ENCODE measurements at regions not wholly inside any gene's neighbourhood (a gene's known extent, or its start where the extent isn't known, plus 50 kb on each side); places are given as distances from the start of the nearest gene placed in this dataset.

DNA sequence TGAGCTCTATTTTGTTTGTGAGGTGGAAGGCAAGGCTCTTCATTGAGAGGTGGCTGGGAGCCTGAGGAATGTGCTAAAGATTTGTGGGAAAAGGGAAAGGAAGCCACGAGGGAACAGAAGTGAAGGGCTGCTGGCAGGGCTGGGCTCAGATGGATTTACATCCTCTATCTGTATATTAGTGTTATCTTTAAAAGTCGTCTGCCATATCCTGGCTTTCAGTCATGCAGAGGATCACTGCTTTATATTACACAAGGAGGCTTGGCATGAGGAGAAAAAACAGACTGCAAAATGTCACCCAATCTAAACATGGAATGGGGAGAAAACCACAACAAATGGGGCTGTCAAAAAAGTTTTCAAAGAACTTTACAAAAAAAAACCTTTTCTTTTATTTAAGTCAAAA, 434.4 kb downstream of the HRH4 start:
- DNase-seq (ENCODE audit: low spot score): no peak

DNA sequence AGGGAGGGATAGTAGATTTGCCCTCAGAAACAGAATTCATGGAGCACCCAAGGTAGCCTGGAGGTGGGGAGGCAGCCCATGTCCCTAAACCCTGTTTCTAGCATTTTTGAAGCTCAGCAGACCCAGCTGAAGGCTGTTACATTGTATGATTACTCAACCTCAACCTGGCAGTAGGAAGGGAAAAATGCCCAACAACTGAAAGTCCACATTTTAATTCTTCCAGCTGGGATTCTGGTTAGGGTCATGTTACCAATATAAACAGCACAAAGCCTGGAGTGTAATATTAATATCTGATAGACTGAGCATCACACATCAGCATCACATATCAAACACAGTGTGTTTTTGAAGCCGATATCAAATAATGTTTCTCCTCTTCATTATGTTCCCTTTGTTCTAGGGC, 437.0 kb downstream of the HRH4 start:
- no peak for DNase-seq (ENCODE audit: low spot score)

DNA sequence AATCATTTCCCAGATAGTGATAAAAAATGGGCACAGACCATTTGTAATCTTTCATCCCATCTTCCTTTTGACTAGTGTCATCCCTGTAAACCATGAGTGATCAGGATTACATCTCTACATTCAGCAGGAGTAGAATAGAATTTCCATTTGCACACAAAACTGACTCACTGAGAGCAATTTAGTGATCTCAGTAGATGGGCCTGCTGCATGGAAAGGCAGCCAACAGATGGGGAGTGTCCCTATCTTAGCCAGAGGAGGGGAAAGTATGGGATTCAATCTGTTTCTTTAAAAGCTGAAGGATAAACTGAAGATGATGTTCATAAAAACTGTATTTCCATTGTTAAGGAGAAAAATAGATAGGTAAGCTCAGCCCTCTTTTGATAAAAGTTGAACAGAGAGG, 441.7 kb downstream of the ZNF521 start:
- no peak for DNase-seq (ENCODE audit: low spot score)

DNA sequence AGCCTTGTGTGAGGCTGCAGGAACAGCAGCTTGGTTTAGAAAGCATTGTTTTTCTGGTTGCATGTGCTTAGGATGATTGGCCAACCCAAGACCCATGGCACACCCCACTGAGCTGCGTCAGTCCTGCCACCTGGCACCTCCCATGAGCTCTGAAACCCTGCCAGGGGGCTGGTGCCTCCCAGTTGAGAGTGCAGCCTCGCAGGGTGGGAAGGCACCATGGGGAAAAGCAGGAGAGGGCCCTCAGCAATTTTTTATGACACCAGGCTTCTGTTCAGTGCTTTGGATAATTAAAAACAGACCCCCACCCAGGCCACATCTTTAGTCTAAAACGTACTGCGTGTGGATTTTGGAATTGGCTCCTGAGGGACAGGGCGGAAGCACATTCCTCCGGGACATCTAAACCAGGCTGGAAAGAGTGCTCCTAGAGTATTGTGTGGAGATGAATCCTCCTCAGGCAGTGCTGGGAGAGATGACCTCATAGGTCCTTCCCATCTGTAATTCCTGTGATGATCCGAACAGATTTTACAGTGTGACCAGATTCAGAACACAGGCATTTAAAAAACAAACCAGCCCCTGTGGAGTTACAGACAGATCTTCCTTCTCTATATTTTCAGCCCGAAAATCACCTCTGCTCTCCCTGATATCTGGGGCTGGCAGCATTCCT, 438.3 kb downstream of the ZNF521 start:
- no peak for DNase-seq (ENCODE audit: low spot score)

DNA sequence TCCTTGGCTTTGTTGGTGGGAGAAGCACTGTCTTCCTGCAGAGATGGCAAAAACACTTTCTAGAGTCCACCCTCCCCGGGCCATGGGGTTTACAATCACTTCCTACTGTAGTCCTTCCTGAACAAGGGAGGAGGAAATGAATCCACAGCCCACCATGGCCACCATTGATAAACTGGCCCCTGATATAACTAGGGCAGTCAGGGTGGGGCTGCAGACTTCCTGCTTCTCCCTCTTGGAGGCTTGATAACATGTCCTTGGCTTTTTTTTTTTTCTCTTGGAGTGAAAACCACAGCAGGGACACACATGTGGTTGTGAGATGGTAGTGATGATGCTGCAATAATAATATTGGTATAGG, 437.8 kb downstream of the ZNF521 start:
- no peak for DNase-seq (ENCODE audit: low spot score)

DNA sequence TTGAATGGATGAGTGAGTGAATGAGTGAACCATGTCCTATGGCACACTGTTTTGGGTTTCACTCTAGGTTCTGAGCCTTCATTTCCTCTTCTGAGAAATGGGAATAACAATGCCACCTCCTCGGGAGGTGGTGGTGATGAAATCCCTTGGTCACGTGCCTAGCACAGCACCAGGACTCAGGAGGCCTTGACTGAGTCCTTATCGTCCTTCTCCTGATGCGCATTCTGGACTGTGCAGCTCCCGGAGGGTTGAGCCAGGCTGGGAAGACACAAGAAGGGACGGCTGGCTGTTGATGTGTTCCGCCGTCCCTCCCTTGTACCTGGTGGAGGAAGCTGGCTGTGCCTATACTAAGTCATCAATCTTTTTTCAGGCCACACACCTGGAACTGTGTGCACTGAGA, 437.3 kb downstream of the ZNF521 start:
- DNase-seq (ENCODE audit: low spot score): no peak

DNA sequence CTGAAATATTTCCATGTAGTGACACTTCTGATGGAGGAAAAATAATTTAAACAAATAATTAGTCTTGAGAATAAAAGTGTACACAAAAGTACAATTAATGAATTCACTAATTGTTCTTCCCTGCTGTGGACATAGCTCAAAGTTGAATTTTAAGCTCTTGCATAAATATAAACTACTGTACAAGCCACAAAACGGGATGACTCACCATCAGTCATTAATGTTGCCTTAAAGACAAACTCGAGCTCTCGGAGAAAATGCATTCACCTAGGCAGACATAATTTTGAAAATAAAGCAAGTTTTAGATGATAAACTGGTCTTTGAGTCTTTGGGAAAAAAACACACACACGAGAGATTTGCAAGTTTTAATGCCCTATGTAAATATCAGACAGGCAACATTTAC, 436.4 kb downstream of the ZNF521 start:
- peak; percentile 8 for DNase-seq (ENCODE audit: low spot score)

DNA sequence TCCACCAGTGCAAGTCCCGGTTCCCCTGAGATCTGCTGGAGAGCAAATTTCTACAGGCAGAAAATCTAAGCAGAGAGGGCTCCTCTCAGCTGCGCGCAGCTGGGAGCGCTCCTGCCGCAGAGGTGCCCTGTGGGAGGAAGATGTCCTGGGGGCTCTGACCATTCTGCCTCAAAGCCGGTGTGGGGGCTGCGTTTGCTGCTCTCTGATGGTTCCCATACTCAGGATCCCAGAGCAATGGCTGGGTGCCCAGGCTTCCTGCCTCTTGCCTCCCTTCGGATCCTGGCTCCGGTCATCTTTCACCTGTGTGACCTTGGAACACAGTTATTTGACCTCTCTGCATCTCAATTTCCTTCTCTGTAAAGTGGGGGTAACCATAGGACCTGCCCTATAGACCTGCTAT, 434.2 kb downstream of the ZNF521 start:
- no peak for DNase-seq (ENCODE audit: low spot score)

DNA sequence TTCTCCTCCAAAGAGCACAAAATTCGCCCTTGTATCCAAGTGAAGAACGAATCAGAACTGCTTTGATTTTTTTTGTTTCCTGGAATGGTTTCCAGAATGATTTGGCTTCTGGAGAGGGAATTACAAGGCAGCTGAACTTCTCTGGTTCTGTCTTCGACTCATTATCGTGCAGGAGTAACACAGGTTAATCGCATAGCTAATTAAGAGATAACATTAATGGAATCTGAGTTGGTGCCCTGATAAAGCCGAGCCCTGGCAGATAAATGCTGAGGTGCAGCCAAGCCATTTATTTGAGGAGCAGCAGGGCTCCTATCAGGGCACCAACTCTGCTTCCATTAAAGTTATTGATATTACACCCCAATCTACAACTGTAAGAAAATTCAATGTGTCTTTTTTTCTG, 433.7 kb downstream of the ZNF521 start:
- no peak for DNase-seq (ENCODE audit: low spot score)

DNA sequence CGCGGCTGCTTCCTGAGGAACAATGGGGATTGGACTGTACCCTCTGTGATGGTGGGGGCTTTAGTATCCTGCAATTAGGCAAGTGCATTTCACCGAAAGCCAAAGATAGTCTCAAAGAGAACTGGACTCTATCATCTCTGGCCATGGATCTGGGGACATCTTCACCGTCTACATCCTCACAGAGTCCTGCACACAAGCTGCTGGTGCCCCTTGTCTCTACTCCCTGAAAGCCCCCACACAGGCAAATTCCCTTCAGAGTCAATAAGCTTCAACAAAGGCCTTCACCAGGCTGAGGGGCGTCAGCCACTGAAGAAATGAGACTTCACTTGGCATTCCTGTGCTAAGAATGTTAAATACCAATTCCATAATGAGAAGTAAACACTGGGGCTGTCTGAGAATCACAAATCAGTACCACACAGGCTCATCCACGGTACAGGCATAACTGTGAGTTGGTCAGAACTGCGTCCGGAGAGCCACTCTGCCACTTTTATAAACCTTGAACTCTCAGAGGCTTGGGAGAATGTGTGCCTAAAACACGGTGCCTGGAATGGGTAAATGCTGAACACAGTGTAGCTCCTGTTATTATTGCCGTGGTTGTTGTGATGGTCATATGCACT, 432.7 kb downstream of the ZNF521 start:
- no peak for DNase-seq (ENCODE audit: low spot score)

DNA sequence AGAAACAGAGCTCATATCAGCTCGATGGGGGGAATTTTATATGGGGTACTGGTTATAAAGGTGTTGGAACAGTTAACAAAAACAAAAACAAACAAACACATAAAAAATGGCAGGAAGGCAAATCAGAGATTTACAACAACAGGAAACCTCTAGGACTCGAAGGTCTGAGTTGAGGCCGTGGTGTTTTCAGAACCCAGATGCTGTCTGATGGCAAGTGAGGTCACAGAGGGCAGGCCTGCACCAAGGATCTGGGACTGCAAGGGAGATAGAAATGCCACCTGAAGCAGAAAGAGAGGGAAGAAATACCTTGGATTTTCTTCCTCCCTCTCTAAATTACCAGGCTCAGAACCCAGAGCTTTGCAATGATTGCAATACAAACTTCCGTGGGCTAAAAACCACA, 429.5 kb downstream of the ZNF521 start:
- DNase-seq (ENCODE audit: low spot score): no peak

DNA sequence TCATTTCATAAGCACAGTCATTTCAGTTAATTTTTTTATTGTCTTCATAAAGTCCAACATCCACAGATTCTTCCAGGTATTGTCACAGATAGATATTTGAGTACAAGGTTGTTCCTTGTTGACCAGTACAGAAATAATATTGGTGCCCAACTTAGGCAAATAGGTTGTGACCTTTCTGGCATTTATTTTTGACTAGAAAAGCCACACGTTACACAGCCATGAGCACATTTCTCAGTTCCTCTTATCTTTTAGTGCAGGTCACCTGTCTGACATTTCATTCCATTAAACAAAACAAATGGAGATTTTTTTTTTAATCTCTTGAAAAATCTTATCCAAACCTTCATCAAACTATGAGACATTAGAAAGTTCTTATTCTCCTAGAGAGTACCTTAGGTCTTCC, 428.8 kb downstream of the ZNF521 start:
- DNase-seq (ENCODE audit: low spot score): no peak

DNA sequence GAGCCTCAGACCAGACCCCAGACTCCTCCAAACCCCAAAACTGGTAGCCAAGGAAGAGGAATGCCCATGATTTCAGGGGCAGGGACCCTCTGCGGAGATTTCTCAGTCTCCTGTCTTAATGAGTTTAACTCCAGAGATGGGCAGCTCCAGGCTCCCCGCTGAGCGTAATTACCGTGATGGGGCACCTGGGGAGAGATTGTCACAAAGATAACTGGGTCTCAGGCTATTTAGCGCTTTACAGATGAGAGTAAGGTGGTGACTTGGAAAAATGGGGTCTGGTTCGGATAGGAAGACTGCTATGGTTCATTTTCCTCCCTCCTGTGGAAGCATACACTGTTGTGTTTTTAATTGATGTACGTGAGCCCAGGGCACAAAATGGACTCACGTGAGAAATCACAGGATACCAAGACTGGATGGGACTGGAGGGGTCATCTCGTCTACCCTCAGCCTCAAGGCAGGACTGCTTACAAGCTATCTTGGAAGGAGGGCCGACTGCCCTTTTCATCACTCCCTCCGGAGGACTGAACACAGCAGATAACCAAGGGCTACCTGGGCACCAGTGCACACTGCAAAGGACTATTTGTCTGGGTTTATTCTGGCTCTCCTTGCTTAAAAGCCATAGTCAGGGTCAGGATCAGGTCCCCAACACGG, 427.8 kb downstream of the ZNF521 start:
- DNase-seq (ENCODE audit: low spot score): no peak

DNA sequence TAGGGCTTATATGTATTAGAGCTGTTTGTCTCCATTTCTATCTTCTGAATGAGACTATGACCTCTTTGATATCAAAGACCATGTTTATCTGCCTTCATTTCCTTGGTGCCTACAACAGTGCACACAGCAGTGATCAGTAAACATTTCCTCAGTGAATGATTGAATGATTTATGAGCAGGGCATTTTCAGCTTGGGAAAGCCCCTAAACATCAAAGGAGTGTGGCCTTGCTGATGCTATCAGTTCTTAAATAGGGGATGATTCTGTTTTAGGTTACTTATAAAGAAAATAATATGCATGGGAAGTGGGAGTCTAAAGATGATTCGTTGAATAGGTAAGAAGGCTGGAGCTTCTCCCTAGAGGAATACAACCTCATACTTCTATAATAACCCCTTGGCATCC, 425.3 kb downstream of the ZNF521 start:
- DNase-seq (ENCODE audit: low spot score): no peak

DNA sequence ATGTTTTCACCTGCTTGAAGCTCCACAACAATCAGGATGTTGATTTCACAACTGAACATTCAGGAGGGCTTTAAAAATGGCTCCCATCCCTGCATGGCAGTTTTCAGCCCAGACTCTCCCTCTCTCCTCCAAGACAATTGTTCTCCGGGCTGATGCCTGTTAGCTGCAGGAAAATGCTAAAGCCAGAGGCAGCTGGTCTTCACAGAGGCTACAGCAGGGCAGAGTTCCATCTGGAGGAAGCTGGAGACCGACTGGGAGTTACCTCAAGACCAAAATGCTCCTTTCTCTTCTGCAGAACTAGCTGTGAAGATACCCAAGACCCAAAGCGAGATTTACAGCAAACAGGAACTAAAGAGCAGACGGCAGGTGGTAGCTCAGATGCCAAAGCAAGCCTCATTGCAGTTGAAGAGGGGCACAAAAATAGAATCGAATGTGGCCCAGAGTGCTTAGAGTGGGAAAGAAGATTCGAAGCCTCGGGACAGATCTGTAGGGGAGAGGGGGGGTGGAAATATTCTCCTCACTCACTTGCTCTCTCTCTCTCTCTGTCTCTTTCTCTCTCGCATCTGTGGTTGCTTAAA, 423.6 kb downstream of the ZNF521 start:
- DNase-seq (ENCODE audit: low spot score): no peak

DNA sequence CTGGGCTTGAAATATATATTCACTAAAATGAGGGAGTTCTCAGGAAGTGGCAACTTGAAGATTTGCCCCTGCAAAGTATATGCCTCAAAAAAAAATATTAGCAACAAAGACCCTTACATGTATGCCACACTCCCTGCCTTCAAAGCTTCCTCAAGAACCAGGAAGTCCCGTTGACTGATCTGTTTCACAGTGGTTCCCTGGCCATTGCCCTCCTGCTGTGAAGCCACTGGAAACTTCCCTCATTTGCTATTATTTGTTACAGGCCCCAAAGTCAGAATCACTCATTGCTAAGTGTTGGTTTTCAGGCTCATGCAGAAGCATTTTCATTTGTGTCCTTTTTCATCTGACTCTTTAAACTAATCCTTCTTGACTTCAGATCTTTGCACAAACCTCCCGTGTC, 421.5 kb downstream of the ZNF521 start:
- no peak for DNase-seq (ENCODE audit: low spot score)

DNA sequence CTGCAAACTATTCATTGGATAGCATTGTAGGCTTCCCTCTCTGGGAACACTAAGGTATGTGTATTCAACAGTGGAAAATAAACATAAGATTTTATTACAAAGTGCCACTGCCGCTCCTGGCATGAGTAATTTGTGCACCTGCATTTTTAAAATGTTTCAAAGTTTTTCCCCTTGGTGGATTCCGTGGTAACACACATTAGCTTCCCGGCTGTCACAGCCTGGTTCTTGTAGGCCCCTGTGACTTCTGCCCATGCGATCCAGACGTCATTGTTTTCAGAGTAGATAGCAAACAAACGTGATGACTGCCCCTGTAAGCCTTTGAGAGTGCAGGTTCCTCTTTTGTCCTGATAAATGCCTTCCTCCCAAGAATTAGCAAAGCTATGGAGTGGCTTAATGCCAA, 421.0 kb downstream of the ZNF521 start:
- no peak for DNase-seq (ENCODE audit: low spot score)

DNA sequence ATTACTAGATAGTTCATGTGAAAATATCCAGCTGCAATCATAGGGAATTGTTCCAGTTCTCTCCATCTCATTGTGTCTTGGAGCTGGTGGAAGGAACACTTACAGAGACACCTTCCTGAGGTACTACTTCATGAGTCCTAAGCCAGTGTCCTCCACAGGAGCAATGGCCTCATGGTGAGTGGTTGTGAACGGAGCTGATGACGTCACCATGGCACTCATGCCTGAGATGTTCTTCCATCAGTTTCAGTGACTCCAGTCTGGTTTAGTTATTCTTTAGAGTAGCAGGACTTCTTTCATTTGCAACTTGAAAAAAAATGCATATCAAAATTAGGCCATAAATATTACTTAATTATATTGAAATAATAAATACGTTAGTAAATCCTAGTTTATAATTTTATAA, 418.6 kb downstream of the ZNF521 start:
- DNase-seq (ENCODE audit: low spot score): no peak

DNA sequence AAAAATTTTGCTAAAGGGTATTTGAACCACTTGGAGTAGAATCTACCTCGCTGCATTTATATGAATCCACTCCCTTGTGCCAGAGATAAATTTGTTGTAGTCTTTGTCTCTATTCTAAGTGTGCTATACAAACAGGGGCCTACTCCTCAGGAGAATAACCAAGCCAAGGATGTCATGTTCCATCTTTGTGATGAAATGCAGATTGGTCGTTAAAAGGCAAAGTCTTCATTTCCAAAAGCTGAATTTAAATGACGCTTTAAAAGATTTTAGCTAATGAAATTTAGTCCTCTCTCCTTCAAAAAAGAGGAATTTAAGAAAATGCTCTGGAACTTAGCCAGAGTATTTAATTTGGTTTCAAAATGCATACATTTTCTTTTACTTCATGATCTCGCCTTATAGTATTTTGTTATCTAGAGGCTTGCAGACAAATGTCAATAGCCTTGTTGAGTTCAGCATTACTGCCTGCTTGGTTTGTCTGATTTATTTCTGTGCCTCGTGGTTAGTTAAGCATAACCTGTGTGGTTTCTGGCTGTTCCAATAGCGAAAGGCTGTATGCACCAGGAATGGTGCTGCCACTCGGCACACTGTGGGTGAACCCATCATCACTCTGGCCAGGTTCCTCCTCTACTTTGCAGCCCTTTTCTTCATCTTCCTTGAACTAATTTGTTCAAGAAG, 417.6 kb downstream of the ZNF521 start:
- DNase-seq (ENCODE audit: low spot score): no peak

DNA sequence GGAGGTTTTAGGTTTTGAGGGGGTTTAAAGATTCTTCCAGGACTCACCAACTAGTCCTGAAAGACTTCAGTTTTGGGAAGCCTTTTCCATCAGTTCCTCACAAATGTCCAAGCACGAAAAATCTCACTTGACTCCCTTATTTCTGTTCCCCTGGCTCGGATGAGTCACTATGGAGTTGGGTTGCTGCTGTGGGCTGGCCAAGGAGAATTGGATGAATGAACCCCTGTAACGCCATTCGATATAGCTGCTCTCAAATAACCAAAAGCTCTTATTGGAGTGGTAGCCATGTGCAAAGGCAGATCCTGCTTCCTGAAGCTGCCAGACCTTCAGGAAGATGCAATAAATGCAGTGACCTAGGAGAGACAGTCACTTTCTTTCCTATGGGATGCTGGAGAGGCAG, 417.0 kb downstream of the ZNF521 start:
- DNase-seq (ENCODE audit: low spot score): no peak

DNA sequence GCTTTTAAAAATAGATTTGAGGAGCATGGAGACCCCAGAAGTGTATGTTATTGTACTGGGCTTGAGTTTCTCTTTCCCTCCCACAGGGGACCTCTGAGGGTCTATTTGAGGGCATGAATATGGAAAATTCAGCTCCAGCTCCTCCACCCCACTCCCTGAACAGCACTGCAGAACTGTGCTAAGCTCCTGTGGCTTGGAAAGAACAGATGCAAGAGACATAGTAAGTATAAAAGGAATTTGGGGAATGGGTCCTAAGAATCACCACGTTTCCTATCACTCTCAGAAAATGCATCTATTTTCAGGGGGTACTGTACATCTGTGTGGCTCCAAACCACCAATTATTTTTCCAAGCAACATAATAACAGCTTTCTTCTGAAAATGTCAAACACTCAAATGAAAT, 416.1 kb downstream of the ZNF521 start:
- DNase-seq (ENCODE audit: low spot score): no peak

DNA sequence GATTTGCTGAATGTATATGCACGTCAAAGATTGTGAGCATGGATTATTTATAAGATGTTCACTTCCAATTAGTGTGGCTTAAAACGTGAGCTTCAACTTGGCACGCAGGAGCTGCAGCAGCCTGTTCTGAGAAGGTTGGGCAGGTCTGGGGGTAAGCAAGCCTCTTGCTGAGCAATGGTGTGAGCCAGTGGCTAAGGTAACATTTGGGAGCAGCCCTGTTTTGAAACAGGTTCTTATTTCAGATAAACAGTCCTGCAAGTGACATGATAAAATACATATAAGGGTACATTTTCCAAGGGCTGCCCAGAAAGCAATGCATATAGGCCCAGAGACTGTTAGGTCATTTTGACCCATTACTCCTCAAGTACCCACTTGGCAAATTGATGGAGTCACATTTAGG, 415.3 kb downstream of the ZNF521 start:
- DNase-seq (ENCODE audit: low spot score): no peak

DNA sequence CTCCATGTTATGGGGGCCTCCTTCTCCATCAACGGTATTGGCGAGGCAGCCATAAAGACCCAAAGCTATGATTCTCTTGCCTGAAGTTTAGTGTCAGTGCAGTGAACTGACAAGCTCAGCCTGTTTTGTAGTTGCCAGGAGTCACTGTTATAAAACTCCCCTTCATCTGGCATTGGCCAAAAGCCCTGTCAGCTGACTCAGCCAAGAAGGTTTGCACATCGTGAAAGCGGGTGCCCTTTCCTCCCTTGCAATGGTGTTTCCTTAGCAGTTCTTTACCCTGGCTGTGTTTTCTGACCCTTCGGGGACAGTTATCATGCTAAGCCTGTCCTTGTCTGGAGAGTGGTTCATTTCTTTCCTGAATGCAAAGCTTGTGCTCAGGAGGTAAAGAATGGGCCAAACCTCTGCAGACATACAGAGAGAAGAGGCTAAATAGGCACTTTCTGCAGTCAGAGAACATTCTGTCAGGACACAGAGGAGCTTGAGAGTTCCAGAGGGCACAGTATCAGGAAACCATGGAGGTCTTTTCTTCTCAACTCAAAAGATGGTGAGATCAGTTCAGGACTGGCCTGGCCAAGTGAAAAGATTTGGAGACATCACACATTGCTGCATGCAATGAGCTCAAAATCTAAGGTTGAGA, 414.2 kb downstream of the ZNF521 start:
- DNase-seq (ENCODE audit: low spot score): no peak
